Breast epithelium (tissue), 4 donors: ENCODE measurements at regions not wholly inside any gene's neighbourhood (a gene's known extent, or its start where the extent isn't known, plus 50 kb on each side); places are given as distances from the start of the nearest gene placed in this dataset.

Source experiments
- DNase-seq, 2 donors: peaks; one replicate each; pipeline ENCODE4 v3.0.0-alpha.2; 2019; ENCODE audit warnings: low spot score in 2 of 2
- H3K27ac ChIP-seq, 2 donors: fragments of 200-600 bp; sonication (generic) in 1 of 2; one replicate each; pipeline ENCODE4 v1.5.1; 2016 to 2019; ENCODE audit warnings: mild to moderate bottlenecking in 1 of 2
- H3K27me3 ChIP-seq, 2 donors: fragments of 200-600 bp; sonication (generic) in 1 of 2; one replicate each; pipeline versions ENCODE4 v1.5.1 to v1.6.0; 2017 to 2019; ENCODE audit warnings: control low read depth in 1 of 2, mild to moderate bottlenecking in 1 of 2
- H3K36me3 ChIP-seq: fragments of 200-600 bp; one replicate; pipeline ENCODE4 v1.5.1; 2019
- H3K4me1 ChIP-seq, 2 donors: fragments of 200-600 bp; sonication (generic); one replicate each; pipeline ENCODE4 v1.5.1; 2016 to 2019; ENCODE audit warnings: control low read depth in 1 of 2
- H3K4me3 ChIP-seq, 3 donors: fragments of 200-600 bp; sonication (generic); 1 replicate in 2 of 3; 2 replicates in 1 of 3; pipeline ENCODE4 v1.5.1; 2016 to 2019; ENCODE audit warnings: mild to moderate bottlenecking in 3 of 3, moderate library complexity in 2 of 3
- H3K9me3 ChIP-seq, 2 donors: fragments of 200-600 bp; sonication (generic) in 1 of 2; one replicate each; pipeline ENCODE4 v1.5.1; 2016 to 2019; ENCODE audit warnings: control low read depth in 1 of 2
- CTCF ChIP-seq, 3 donors: fragments of 450-650 bp; IDR thresholded peaks; one replicate each; pipeline ENCODE4 v1.5.1; 2016 to 2017; ENCODE audit warnings: antibody characterized with exemption in 3 of 3, mild to moderate bottlenecking in 3 of 3, moderate library complexity in 3 of 3
- POLR2A ChIP-seq: fragments of 450-650 bp; IDR thresholded peaks from one replicate; pipeline ENCODE4 v1.6.1; 2016; ENCODE audit warnings: antibody characterized with exemption, mild to moderate bottlenecking, moderate library complexity
- POLR2AphosphoS5 ChIP-seq, 3 donors: sonication (generic); formaldehyde crosslinking; IDR thresholded peaks; one replicate each; pipeline ENCODE4 v1.6.1; 2017; ENCODE audit warnings: antibody characterized with exemption in 3 of 3
- intact Hi-C: fragments of 100-400 bp; cut with DNase I; formaldehyde crosslinking; loops from one replicate; pipeline ENCODE4 v1.15.1; 2023; ENCODE audit warnings: low total_unique reads

GRCh38 chr10:4512671-4513240, 313.3 kb upstream of the AKR1E2 start:
- Histone ChIP-seq H3K27ac (peak overlapping the region in 1 of 2 donors; percentile 43), H3K4me3 (no peak overlapping the region), H3K27me3 (no peaks in the 10 kb centered on the region), H3K9me3 (no peaks in the 10 kb centered on the region), H3K36me3 (no peaks in the 10 kb centered on the region), H3K4me1 (no peaks in the 10 kb centered on the region)
- intact Hi-C loops: no loop called here
- TF ChIP-seq CTCF (IDR thresholded peaks at IDR 0.05) (peak in 2 of 3 donors; percentile 27 to 31), POLR2AphosphoS5 (IDR thresholded peaks at IDR 0.05) (no peak), POLR2A (no peak)
- no peak for DNase-seq

- intact Hi-C loops: no loop called here
- H3K4me1 ChIP-seq: no peaks in the 10 kb centered on the region
- TF ChIP-seq CTCF (IDR thresholded peaks at IDR 0.05) (no peak), POLR2A (no peak), POLR2AphosphoS5 (IDR thresholded peaks at IDR 0.05) (no peak)
- H3K27me3 ChIP-seq: no peaks in the 10 kb centered on the region
- no peak overlapping the region for H3K27ac ChIP-seq
- no peaks in the 10 kb centered on the region for H3K9me3 ChIP-seq
- H3K36me3 ChIP-seq: no peaks in the 10 kb centered on the region
- no peak overlapping the region for H3K4me3 ChIP-seq
- DNase-seq: no peak
Observed at GRCh38 chr10:4512196-4512595, 313.8 kb upstream of the AKR1E2 start.

GRCh38 chr10:4511509-4511908, 314.5 kb upstream of the AKR1E2 start:
- no peaks in the 10 kb centered on the region for H3K36me3 ChIP-seq
- intact Hi-C loops: no loop called here
- H3K4me3 ChIP-seq: no peak overlapping the region
- no peak for DNase-seq
- H3K9me3 ChIP-seq: no peaks in the 10 kb centered on the region
- peak overlapping the region in 1 of 2 donors; percentile 20 for H3K27ac ChIP-seq
- H3K27me3 ChIP-seq: no peaks in the 10 kb centered on the region
- TF ChIP-seq POLR2A: no peak
- no peak for TF ChIP-seq POLR2AphosphoS5 (IDR thresholded peaks at IDR 0.05)
- no peak for TF ChIP-seq CTCF (IDR thresholded peaks at IDR 0.05)
- no peaks in the 10 kb centered on the region for H3K4me1 ChIP-seq

- no peak for DNase-seq
- H3K4me3 ChIP-seq: no peak overlapping the region
- no peak for TF ChIP-seq POLR2A
- TF ChIP-seq CTCF (IDR thresholded peaks at IDR 0.05): no peak
- no peak for TF ChIP-seq POLR2AphosphoS5 (IDR thresholded peaks at IDR 0.05)
- H3K9me3 ChIP-seq: no peaks in the 10 kb centered on the region
- intact Hi-C loops: no loop called here
- H3K36me3 ChIP-seq: no peaks in the 10 kb centered on the region
- H3K4me1 ChIP-seq: no peaks in the 10 kb centered on the region
- H3K27ac ChIP-seq: no peak overlapping the region
- no peaks in the 10 kb centered on the region for H3K27me3 ChIP-seq
Observed at GRCh38 chr10:4509405-4509804, 316.6 kb upstream of the AKR1E2 start.

- Histone ChIP-seq H3K36me3 (no peaks in the 10 kb centered on the region), H3K27me3 (no peaks in the 10 kb centered on the region), H3K4me3 (no peak overlapping the region), H3K4me1 (no peaks in the 10 kb centered on the region), H3K9me3 (no peaks in the 10 kb centered on the region), H3K27ac (no peak overlapping the region)
- no peak for DNase-seq
- intact Hi-C loops: no loop called here
- TF ChIP-seq POLR2AphosphoS5 (IDR thresholded peaks at IDR 0.05): no peak
- no peak for TF ChIP-seq POLR2A
Observed at GRCh38 chr10:4506095-4506494, 319.9 kb upstream of the AKR1E2 start.

GRCh38 chr10:4504550-4504949, 321.5 kb upstream of the AKR1E2 start:
- intact Hi-C loops: no loop called here
- H3K9me3 ChIP-seq: no peaks in the 10 kb centered on the region
- no peak for TF ChIP-seq POLR2AphosphoS5 (IDR thresholded peaks at IDR 0.05)
- no peak for TF ChIP-seq CTCF (IDR thresholded peaks at IDR 0.05)
- TF ChIP-seq POLR2A: no peak

More at GRCh38 chr10:4504550-4504949, 321.5 kb upstream of the AKR1E2 start:
- no peak overlapping the region for H3K4me3 ChIP-seq
- H3K27me3 ChIP-seq: no peaks in the 10 kb centered on the region
- no peaks in the 10 kb centered on the region for H3K36me3 ChIP-seq
- no peak overlapping the region for H3K27ac ChIP-seq
- DNase-seq: no peak
- H3K4me1 ChIP-seq: no peaks in the 10 kb centered on the region
